GM19438 (cell line): ENCODE measurements at regions not wholly inside any gene's neighbourhood (a gene's known extent, or its start where the extent isn't known, plus 50 kb on each side); places are given as distances from the start of the nearest gene placed in this dataset.
"Not testable (repeated sequence)": the region's sequence is repeated elsewhere in the genome, so short reads cannot be mapped to it uniquely, and the experiment has no call there.

Experiments
- ATAC-seq: cut with Tn5 transposase; IDR thresholded peaks from one replicate; pipeline ENCODE4 v1.9.1; 2021; ENCODE audit warnings: low read depth; ENCODE audit not compliant: unreplicated experiment

- ATAC-seq, result no peak
Observed at GRCh38 chr12:68387338-68387737, 55.2 kb upstream of the MDM1 start.

DNA sequence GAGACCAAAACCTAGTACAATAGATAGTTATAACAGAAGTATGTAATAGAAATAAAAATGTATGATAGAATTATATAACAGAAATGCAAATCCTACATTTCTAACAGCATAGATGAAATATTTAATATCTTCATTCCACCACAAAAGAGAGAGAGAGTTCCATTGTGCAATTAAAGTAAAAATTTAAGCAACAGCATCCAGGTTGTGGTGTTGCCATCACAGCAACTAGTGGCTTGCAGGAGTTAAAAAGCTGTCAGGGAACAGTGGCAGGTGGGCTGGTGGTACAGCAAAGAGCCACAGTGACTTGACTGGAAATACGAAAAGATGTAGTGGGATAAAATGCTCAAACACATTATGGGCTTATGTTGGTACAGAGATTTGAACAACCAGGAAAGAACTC, 57.1 kb upstream of the MDM1 start:
- no peak for ATAC-seq

- no peak for ATAC-seq
Observed at GRCh38 chr12:68391937-68392336, 59.8 kb upstream of the MDM1 start.

- no peak for ATAC-seq
Observed at GRCh38 chr12:68392376-68392775, 60.2 kb upstream of the MDM1 start.

DNA sequence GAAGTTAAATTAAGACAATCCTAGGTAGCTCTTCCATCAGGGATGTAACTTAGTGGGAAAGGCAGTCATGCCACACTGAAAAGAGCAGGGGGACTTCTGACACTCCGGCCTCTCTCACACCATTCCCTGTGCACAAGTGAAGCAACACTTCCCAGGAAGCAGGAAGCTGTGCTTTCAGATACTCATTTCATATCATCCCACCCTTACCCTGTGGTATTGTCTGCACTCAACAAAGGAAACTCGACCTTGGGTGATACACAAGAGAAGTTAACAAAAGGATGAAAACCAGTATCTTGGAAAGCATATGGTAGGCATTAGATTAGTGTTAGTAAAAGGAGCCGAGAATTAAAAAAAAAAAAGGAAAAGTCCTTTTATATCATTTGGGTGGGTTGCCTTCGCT, 61.3 kb upstream of the MDM1 start:
- ATAC-seq, result no peak

GRCh38 chr12:68397566-68398158, 65.5 kb upstream of the MDM1 start:
- no peak for ATAC-seq

DNA sequence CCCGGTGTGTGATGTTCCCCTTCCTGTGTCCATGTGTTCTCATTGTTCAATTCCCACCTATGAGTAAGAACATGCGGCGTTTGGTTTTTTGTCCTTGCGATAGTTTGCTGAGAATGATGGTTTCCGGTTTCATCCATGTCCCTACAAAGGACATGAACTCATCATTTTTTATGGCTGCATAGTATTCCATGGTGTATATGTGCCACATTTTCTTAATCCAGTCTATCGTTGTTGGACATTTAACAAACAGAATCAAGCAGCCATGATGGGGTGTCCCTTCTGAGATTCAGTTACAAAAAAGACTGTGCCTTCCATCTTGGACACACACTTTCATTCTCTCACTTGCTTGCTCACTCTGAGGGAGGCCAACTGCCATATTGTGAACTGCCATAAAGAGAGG, 66.5 kb upstream of the MDM1 start:
- not testable (repeated sequence) for ATAC-seq

- no peak for ATAC-seq
Observed at GRCh38 chr12:68400226-68400829, 68.2 kb upstream of the MDM1 start.

GRCh38 chr12:68402422-68402821, 70.3 kb upstream of the MDM1 start:
- no peak for ATAC-seq

DNA sequence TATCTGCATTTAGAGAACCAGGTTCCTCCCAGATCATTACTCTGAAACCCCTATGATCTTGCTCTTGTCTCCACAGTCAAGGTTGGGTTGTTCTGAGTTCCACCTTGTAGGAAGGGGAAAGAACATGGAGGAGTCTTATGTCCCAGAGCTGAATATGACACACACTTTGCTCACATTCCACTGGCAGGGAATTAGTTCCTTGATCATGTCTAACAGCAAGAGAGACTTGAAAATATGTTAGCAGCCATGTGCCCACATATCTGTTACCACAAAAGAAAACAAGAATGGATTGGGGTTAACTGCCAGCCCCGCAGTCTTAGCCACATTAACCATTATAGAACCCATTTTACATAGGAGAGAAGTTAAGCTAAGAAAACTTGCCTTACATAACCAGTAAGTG, 71.1 kb upstream of the MDM1 start:
- ATAC-seq, result no peak

DNA sequence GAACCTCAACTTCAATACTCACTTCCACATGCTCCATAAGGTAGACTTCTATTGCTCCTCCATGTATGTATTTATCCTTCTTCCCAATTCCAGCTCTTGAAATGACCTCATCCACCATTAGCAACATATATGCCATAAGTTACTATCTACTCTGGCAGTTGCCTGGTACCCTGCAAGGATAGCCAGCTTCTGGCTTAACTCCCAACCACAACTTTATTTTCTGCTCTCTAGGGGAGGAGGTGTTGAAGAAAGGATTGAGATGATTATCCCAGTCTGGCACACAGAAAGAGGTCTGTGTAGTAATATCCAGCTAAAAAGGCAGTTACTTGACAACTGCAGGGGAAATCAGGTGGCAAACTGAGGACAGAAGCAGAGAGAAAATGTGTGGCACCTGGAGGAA, 71.5 kb upstream of the MDM1 start:
- no peak for ATAC-seq

DNA sequence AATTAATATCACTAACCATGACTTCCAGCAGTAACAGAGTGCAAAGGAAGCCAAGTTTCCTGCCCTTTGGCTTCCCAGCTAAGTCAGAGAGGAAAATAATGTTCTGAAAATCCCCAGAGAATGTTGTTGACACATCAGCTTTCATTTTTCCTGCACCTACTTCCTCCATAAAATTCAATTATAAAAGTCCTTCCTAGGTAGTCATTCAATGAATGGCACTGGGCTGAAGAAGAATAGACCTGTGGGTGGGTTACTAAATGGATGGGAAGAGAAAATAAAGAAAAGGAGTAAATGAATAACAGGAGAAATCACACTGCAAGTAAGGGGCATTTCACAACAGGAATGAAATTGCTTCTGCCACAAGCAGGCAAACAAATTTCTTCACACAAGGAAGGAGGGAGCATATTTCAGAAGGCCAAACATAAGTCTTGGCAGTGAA, 73.2 kb upstream of the MDM1 start:
- ATAC-seq, result no peak

DNA sequence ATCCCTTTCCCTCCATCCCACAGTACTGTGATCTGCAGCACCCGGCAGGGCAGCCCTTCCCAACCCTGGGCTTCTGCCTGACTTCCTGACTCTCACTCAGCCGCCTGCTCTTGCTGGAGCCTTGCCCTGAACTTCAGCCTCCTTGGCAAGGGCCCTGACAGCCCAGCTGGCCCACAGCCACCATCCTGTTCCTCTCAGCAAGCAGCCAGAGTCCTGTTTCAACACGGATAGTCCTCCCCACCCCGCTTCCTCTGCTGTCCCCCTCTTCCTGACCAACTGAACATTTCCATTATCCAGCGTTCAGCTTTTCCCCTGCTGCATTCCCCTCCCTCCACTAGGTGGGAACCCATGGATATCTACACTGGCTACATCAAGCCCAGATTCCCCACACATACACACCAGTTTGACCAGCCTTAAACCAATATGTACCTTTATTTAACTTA, 74.0 kb upstream of the MDM1 start:
- ATAC-seq, result no peak

- ATAC-seq, result no peak
Observed at GRCh38 chr12:68406911-68407310, 74.7 kb upstream of the MDM1 start.

DNA sequence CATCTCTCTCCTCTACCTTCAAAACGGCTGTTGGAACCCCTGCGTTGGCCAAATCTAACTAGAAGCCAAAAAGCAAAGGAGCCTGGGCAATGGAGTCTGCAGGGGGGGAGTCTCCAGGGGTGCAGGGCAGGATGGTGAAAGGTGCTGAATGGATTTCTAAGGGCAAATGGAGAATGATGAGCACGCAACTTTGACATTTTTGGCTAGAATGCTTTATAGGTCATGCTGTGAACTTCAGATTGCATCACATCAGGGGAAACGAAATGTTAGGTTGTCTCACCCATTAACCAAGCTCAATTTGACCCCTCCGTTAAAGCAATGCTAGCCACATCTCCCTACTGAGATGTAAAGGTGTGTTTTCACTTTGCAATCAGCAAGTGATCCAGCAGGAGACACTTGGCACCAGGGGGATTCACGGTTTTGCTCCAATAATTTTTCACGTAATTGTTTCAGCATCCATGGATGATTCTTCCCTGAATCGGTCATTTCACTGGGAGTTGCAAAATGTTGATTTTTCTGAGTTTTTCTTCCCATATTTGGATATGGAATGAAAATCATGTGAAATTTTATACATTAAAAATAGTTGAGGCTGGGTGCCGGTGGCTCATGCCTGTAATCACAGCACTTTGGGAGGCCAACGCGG, 78.0 kb upstream of the MDM1 start:
- no peak for ATAC-seq

DNA sequence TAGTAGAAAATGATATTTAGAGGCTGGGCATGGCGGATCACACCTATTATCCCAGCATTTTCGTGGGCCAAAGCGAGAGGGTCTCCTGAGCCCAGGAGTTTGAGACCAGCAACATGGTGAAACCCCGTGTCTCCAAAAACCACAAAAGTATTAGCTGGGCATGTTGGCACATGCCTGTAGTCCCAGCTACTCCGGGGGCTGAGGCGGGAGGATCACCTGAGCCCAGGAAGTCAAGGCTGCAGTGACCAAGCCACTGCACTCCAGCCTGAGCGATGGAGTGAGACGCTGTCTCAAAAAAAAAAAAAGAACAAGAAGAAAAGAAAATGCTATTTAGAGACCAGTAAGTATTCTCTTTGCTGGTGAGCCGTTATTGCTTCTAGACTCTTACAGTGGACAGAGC, 79.2 kb upstream of the MDM1 start:
- no peak for ATAC-seq

GRCh38 chr12:68414988-68415387, 82.8 kb upstream of the MDM1 start:
- ATAC-seq, result no peak

DNA sequence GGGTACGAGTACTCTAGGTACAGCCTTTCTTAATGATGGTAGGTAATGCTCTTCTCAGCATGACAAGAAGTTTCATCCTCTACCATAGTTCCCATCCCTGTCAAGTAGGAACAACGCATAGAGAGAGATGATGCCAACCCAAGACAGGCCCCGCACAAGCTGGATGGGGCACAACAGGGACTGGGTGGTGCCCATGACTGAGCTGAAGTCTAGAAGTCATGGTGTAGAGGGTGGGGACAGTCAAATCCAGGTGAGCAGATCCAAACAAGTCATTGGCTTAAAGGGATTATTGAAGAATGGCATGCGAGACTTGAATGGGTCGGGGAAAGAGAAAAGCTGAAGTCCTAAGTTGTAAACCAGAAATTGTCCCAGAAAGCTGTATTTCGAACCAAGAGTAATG, 84.2 kb upstream of the MDM1 start:
- no peak for ATAC-seq

- ATAC-seq, result no peak
Observed at GRCh38 chr12:68416826-68417225, 84.7 kb upstream of the MDM1 start.

DNA sequence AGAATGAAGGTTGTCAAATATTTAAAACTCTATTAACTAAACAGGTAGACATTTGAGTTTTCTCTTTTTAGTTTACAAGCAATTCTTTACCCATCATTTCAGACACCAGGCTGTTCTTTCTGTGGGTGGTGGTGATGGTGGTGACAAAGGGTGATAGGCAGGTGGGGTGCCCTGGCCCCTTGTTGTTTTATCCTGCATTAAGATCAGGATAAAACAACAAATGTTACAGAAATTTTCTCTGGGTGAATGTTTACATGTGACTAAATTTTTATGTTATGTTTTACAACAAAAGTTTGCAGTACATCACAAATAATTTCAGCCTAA, 85.9 kb upstream of the MDM1 start:
- no peak for ATAC-seq

DNA sequence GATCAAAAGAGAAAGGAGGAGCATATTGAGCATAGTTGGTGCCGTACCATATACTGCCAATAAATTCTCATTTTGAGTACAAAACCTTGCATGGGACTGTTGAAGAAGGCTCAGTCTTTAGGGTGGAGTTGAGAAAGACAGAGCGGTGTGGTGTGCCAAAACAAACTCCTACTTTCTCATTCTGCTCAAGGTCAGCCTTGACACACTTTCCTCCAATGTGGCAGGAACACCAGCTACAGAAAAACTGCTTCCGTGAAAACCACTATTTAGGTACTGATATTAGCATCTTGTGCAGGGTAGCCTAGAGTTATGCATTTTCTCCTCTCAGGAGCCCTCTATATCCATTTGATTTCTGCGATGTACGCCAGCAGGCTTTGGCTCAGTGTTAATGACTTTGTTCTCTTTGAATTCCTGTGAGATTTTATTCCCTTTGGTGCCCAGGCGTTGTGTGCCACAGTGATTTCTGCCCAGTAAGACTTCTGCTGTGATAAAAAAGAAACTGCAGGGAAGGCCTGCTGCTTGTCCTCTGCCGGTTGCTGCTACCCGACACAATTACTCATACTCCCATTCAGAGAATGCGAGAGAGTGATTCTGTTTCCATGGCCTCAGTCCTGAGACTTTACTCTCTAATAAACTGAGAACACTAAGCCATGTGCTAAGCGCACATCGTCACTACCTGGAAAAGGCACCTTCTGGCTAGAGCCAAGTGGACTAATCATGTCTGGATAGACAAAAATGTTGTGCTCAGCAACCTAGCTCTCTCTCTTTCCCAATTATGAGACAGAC, 88.3 kb upstream of the MDM1 start:
- no peak for ATAC-seq

DNA sequence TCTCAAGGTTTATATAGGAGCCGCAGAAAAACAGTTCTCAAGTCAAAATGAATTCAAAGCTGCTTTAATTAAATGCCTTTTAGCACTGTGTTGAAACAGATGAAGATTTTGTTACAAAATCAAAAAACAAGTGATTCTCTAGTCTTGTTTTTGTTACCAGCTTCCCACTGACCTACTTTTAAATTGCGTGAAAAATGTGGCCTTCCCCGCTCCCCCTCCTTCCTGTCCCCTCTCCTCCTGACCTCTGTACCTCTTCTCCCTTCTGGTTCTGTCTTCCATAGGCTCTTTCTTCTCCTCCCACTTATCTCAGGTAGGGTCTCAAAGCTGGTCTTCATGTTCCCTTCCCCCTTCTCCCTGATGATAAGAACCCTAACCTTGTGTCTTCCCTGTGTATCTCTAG, 90.0 kb upstream of the MDM1 start:
- no peak for ATAC-seq
